CD4-positive, alpha-beta T cell (primary cell): ENCODE measurements at regions not wholly inside any gene's neighbourhood (a gene's known extent, or its start where the extent isn't known, plus 50 kb on each side); places are given as distances from the start of the nearest gene placed in this dataset.

Experiments
- ATAC-seq: fragments of 200-7000 bp; cut with Tn5 transposase; one replicate; pipeline ENCODE4 v1.10.0; 2022; ENCODE audit warnings: mild to moderate bottlenecking; ENCODE audit not compliant: poor library complexity
- CTCF ChIA-PET: fragments of 350-600 bp; sonication (Branson Sonifier 250); formaldehyde crosslinking; loops from one replicate; lab custom pipeline; 2021; ENCODE audit warnings: antibody characterized with exemption, inconsistent platforms; lab: Charles Lee
- POLR2A ChIA-PET: fragments of 350-600 bp; sonication (Branson Sonifier 250); formaldehyde crosslinking; loops from one replicate; lab custom pipeline; 2021; ENCODE audit warnings: antibody characterized with exemption, inconsistent platforms; lab: Charles Lee
- DNase-seq, 14 experiments: peaks; one replicate each; pipeline ENCODE4 v3.0.0-alpha.2; 2013 to 2020; ENCODE audit warnings: mixed read lengths in 2 of 14
- H3K27ac ChIP-seq, 2 donors: one replicate each; pipeline versions ENCODE4 v1.5.1 to v1.7.0; 2013; ENCODE audit warnings: low read length in 2 of 2, low read depth in 1 of 2, mild to moderate bottlenecking in 1 of 2
- H3K27me3 ChIP-seq, 2 experiments: 1 replicate in 1 of 2; 2 replicates in 1 of 2; pipeline versions ENCODE4 v1.6.1 to v1.7.0; 2013; ENCODE audit warnings: low read length in 2 of 2, control low read depth in 1 of 2, mild to moderate bottlenecking in 1 of 2, moderate library complexity in 1 of 2; ENCODE audit not compliant: insufficient read depth in 2 of 2, control insufficient read depth in 1 of 2
- H3K36me3 ChIP-seq: one replicate; pipeline ENCODE4 v1.6.1; 2013; ENCODE audit warnings: low read length, control low read depth; ENCODE audit not compliant: insufficient read depth
- H3K4me1 ChIP-seq: one replicate; pipeline ENCODE4 v1.6.1; 2013; ENCODE audit warnings: low read length, control low read depth; ENCODE audit not compliant: insufficient read depth
- H3K4me3 ChIP-seq: one replicate; pipeline ENCODE4 v1.5.1; 2013; ENCODE audit warnings: mild to moderate bottlenecking, low read length, moderate library complexity
- H3K9me3 ChIP-seq, 2 experiments: 1 replicate in 1 of 2; 2 replicates in 1 of 2; pipeline versions ENCODE4 v1.6.1 to v1.7.0; 2013; ENCODE audit warnings: low read length in 2 of 2, mild to moderate bottlenecking in 2 of 2, control low read depth in 1 of 2, moderate library complexity in 1 of 2; ENCODE audit not compliant: control insufficient read depth in 1 of 2, insufficient read depth in 1 of 2
- H3K27ac Mint-ChIP-seq: one replicate; pipeline ENCODE4 v1.8.0; 2020; ENCODE audit warnings: mixed read lengths
- H3K27me3 Mint-ChIP-seq: one replicate; pipeline ENCODE4 v1.8.0; 2021; ENCODE audit warnings: mixed read lengths
- H3K36me3 Mint-ChIP-seq: one replicate; pipeline ENCODE4 v1.8.0; 2021; ENCODE audit warnings: low read depth, mixed read lengths
- H3K4me1 Mint-ChIP-seq: one replicate; pipeline ENCODE4 v1.8.0; 2021; ENCODE audit warnings: low read depth, mixed read lengths
- H3K4me3 Mint-ChIP-seq: one replicate; pipeline ENCODE4 v1.8.0; 2020; ENCODE audit warnings: mild to moderate bottlenecking, mixed read lengths
- H3K9me3 Mint-ChIP-seq: one replicate; pipeline ENCODE4 v1.8.0; 2020; ENCODE audit warnings: mixed read lengths
- CTCF ChIP-seq: fragments of 200-600 bp; IDR thresholded peaks from one replicate; pipeline ENCODE4 v1.8.0; 2022; ENCODE audit warnings: antibody characterized with exemption, mild to moderate bottlenecking
- intact Hi-C, 2 experiments: fragments of 100-400 bp; cut with DNase I in 1 of 2; cut with micrococcal nuclease in 1 of 2; formaldehyde crosslinking; loops; one replicate each; pipeline versions ENCODE4 v1.15.1 to v1.9.0; 2023 to 2025; cut with DNase I, micrococcal nuclease

GRCh38 chr2:67600946-67601345 lies 203.8 kb downstream of the ETAA1 start:
- CTCF ChIA-PET: no interaction called here
- Mint-ChIP-seq H3K9me3 (no peaks in the 10 kb centered on the region), H3K27ac (no peak overlapping the region), H3K27me3 (no peaks in the 10 kb centered on the region), H3K4me1 (no peaks in the 10 kb centered on the region), H3K36me3 (no peaks in the 10 kb centered on the region), H3K4me3 (no peak overlapping the region)
- H3K27me3 ChIP-seq: no peaks in the 10 kb centered on the region
- no peaks in the 10 kb centered on the region for H3K36me3 ChIP-seq
- intact Hi-C loops: no loop called here
- H3K4me3 ChIP-seq: no peak overlapping the region
- DNase-seq (no peak), ATAC-seq (no peak)
- no peak for TF ChIP-seq CTCF
- H3K9me3 ChIP-seq: no peaks in the 10 kb centered on the region
- POLR2A ChIA-PET: no interaction called here
- H3K4me1 ChIP-seq: no peaks in the 10 kb centered on the region
- H3K27ac ChIP-seq: no peak overlapping the region

GRCh38 chr2:67604360-67604759 lies 207.2 kb downstream of the ETAA1 start:
- ChIA-PET POLR2A (no interaction called here), CTCF (no interaction called here)
- Histone ChIP-seq H3K27ac (no peak overlapping the region), H3K27me3 (no peaks in the 10 kb centered on the region), H3K9me3 (no peaks in the 10 kb centered on the region), H3K4me3 (no peak overlapping the region), H3K4me1 (no peaks in the 10 kb centered on the region), H3K36me3 (no peaks in the 10 kb centered on the region)
- Mint-ChIP-seq H3K36me3 (no peaks in the 10 kb centered on the region), H3K27me3 (no peaks in the 10 kb centered on the region), H3K4me3 (no peak overlapping the region), H3K9me3 (no peaks in the 10 kb centered on the region), H3K27ac (no peak overlapping the region), H3K4me1 (no peaks in the 10 kb centered on the region)
- no peak for TF ChIP-seq CTCF
- intact Hi-C loops: no loop called here
- DNase-seq (no peak), ATAC-seq (no peak)

- no peak overlapping the region for H3K27ac Mint-ChIP-seq
These were observed 215.5 kb downstream of the ETAA1 start for GRCh38 chr2:67612576-67613042.

More at GRCh38 chr2:67612576-67613042, 215.5 kb downstream of the ETAA1 start:
- Mint-ChIP-seq H3K9me3 (no peaks in the 10 kb centered on the region), H3K4me3 (no peak overlapping the region), H3K4me1 (no peaks in the 10 kb centered on the region), H3K27me3 (no peaks in the 10 kb centered on the region), H3K36me3 (no peaks in the 10 kb centered on the region)
- Histone ChIP-seq H3K4me1 (no peaks in the 10 kb centered on the region), H3K36me3 (no peaks in the 10 kb centered on the region), H3K9me3 (peaks cover 0 to 3% of the 10 kb centered on the region in 2 experiments), H3K27ac (no peak overlapping the region), H3K4me3 (no peak overlapping the region), H3K27me3 (no peaks in the 10 kb centered on the region)
- no peak for DNase-seq
- intact Hi-C loops: no loop called here
- CTCF ChIA-PET: no interaction called here
- TF ChIP-seq CTCF: no peak
- POLR2A ChIA-PET: no interaction called here
- ATAC-seq: no peak
